ENCODE measurements at regions not wholly inside any gene's neighbourhood (a gene's known extent, or its start where the extent isn't known, plus 50 kb on each side); places are given as distances from the start of the nearest gene placed in this dataset.

GRCh38 chr1:69410893-69411292, 156.8 kb upstream of the LRRC7 start:
- TF ChIP-seq EP300 (IDR thresholded peaks at IDR 0.05), result no peak
- TF ChIP-seq, protein P1, sequence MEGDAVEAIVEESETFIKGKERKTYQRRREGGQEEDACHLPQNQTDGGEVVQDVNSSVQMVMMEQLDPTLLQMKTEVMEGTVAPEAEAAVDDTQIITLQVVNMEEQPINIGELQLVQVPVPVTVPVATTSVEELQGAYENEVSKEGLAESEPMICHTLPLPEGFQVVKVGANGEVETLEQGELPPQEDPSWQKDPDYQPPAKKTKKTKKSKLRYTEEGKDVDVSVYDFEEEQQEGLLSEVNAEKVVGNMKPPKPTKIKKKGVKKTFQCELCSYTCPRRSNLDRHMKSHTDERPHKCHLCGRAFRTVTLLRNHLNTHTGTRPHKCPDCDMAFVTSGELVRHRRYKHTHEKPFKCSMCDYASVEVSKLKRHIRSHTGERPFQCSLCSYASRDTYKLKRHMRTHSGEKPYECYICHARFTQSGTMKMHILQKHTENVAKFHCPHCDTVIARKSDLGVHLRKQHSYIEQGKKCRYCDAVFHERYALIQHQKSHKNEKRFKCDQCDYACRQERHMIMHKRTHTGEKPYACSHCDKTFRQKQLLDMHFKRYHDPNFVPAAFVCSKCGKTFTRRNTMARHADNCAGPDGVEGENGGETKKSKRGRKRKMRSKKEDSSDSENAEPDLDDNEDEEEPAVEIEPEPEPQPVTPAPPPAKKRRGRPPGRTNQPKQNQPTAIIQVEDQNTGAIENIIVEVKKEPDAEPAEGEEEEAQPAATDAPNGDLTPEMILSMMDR (IDR thresholded peaks at IDR 0.05), result no peak
